GM21786 (cell line): ENCODE measurements at regions not wholly inside any gene's neighbourhood (a gene's known extent, or its start where the extent isn't known, plus 50 kb on each side); places are given as distances from the start of the nearest gene placed in this dataset.
"Not testable (repeated sequence)": the region's sequence is repeated elsewhere in the genome, so short reads cannot be mapped to it uniquely, and the experiment has no call there.

ENCODE experiments used
- ATAC-seq: cut with Tn5 transposase; IDR thresholded peaks from one replicate; pipeline ENCODE4 v1.9.1; 2021; ENCODE audit not compliant: unreplicated experiment

- ATAC-seq: no peak
Observed at GRCh38 chr17:71057448-71057847, 888.1 kb downstream of the KCNJ2 start.

- ATAC-seq: no peak
Observed at GRCh38 chr17:71057938-71058337, 888.6 kb downstream of the KCNJ2 start.

- no peak for ATAC-seq
Observed at GRCh38 chr17:71063127-71063526, 893.8 kb downstream of the KCNJ2 start.

- ATAC-seq: no peak
Observed at GRCh38 chr17:71063559-71063958, 894.2 kb downstream of the KCNJ2 start.

- no peak for ATAC-seq
Observed at GRCh38 chr17:71067669-71068407, 898.5 kb downstream of the KCNJ2 start.

GRCh38 chr17:71068408-71068750 lies 899.0 kb downstream of the KCNJ2 start:
- ATAC-seq: no peak

GRCh38 chr17:71071041-71071440 lies 901.7 kb downstream of the KCNJ2 start:
- ATAC-seq: no peak

- no peak for ATAC-seq
Observed at GRCh38 chr17:71071837-71072236, 902.5 kb downstream of the KCNJ2 start.

DNA sequence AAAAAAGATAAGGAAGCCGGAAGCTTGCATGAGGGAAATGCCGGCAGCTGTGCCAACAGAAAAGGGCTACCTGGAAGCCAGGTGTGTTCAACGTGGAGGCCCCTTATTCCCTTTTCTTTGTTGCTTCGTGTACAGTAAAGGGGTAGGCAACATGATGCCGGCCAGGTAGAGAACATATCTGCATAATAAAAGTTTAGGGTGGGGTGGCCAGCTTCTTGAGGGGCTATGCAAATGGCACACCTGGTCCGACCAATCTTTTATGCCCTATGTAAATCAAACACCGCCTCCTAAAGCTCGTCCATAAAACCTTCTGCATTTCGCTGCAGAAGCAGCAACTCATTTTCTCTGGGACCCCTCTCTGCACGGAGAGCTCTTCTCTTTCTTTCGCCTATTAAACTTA lies 911.6 kb downstream of the KCNJ2 start:
- no peak for ATAC-seq

DNA sequence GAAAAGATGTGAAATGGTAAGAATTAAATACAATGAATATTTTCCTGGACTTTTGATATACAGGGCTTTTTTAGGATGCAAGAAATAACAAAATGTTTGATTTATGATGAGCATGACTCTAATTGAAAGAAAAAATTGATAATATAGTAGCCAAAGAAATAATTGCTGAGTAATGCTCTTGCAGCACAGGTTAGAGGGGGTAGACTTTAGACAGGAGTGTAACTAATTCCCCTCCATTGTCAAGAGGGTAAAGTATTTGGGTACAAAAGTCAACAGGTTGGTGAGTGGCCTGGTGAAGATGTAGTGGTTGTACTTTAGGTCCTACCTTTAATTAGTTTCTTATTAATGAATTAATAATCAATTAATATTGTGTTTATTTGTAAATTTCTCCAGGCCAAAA lies 912.3 kb downstream of the KCNJ2 start:
- no peak for ATAC-seq

- no peak for ATAC-seq
Observed at GRCh38 chr17:71084219-71084618, 914.9 kb downstream of the KCNJ2 start.

DNA sequence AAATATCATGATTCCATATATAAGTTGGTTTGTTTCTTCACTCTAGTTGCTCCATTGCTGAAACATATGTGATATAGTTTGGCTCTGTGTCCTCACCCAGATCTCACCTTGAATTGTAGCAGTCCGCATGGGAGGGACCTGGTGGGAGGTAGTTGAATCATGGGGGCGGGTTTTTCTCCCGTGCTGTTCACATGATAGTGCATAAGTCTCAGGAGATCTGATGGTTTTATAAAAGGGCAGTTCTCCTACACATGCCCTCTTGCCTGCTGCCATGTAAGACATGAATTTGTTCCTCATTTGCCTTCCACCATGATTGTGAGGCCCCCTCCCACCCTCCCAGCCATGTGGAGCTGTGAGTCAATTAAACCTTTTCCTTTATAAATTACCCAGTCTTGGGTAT lies 915.5 kb downstream of the KCNJ2 start:
- ATAC-seq: no peak

GRCh38 chr17:71085238-71086033 lies 916.1 kb downstream of the KCNJ2 start:
- no peak for ATAC-seq

DNA sequence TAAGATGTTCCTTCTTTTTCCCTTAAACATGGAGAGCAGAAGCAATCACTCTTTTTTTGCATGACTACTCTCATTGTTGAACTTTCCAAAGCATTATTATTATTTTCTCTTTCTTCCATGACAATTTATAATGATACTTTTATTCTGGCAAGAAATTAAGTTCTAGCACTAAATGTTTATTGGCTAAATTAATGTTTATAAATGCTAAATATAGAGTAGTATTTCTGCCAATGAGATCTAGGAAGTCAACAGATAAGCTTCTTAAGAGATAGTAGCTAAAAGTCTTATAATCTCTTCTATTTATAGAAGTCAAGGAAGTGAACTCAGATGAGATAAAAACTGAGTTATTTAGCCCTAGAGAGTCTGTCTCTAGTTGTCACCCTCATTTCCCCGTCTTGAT lies 920.1 kb downstream of the KCNJ2 start:
- ATAC-seq: no peak

DNA sequence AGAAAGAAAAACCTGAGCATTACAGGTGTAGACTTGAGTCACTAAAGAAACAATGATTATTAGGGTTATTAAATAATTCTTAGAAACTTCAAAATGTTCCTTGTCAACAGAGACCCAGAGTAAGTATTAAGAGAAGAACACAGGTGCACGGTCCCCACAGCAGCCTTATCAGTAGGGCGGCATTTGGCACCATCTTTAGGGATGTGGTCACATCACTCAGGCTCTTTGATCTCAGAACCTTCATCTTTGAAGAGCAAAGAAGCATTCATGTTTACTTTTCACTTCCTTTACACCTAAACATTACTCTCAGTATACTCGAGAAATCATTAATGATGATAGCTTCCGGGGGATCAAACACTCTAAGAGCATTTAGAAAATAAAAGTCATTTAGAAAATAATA lies 928.7 kb downstream of the KCNJ2 start:
- ATAC-seq: no peak

DNA sequence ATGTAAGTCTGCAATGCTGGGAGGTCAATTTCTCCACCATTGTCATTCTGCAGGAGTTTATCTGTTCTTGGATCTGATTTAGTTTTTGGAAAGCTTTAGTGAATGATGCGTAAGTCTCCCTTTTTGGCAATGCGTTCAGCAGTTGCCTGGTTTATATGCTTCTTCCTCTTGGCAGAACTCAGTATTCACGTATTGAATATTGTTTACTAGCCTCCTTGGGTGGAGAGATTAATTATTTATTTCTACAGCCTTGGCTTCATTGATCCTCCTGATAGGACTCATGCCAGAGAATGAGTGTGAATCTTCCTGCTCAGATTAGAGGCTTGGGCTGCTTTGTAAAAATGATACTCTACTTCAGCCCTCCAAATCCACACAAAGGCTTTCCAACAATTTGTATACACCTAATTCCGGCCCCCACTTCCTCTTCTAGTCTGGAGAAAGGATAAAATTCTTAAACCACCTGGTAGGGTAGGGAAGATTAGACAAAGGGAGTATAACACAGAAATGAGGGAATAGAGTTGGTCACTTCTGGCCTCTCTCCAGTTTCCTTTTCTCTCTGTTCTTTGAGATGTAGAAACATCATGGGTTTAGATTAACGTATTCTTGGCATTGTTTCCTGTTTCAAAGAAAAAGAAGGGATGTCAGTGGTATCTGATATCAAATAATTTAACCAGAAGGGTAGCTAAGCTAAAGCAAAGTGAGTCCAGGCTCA lies 929.8 kb downstream of the KCNJ2 start:
- ATAC-seq: no peak

GRCh38 chr17:71102777-71103176 lies 933.4 kb downstream of the KCNJ2 start:
- no peak for ATAC-seq

DNA sequence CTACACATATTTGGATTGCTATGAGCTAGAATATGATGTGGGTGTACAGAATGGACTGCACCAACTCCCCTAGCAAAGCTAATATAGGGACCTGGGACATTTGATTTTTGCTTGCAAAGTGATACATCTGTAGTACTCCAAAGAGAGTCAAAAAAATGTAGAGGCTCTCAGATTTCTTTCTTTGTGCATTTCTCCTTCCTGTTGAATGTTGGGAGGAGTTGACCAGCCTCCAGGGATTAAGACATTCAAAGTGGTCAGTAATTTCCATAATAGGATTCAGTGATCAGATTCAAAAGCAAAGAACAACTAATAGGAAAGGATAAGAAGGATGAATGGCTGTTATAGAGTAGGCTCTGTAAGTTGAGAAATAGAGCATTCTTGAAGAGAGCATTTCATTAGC lies 934.9 kb downstream of the KCNJ2 start:
- no peak for ATAC-seq

GRCh38 chr17:71106056-71106455 lies 936.7 kb downstream of the KCNJ2 start:
- not testable (repeated sequence) for ATAC-seq

GRCh38 chr17:71107136-71107535 lies 937.8 kb downstream of the KCNJ2 start:
- ATAC-seq: no peak

- no peak for ATAC-seq
Observed at GRCh38 chr17:71109697-71110096, 940.4 kb downstream of the KCNJ2 start.

DNA sequence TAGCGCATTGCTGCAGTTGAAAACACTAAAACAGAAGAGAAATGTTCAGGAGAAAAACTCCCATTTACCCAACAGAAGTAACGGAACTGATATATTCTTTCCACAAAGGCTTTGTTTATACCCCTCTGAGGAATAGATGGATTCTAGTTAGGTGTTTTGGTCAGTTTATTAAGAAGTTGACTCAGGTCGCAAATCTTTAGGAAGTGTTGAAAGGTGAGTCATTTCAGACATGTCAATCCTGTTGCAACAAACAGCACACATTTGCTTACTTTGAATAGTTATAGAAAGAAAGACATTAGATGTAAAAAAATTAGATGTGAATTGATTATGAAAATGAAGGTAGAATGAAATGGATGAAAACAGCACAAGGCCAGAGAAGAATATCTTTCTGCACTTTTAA lies 941.0 kb downstream of the KCNJ2 start:
- ATAC-seq: no peak
